OCI-LY7 (cell line): ENCODE measurements at regions not wholly inside any gene's neighbourhood (a gene's known extent, or its start where the extent isn't known, plus 50 kb on each side); places are given as distances from the start of the nearest gene placed in this dataset.

Experiments used
- BruUV-seq: library from RNA; stranded (reverse); fragments of 400-500 nt; replicated peaks from 2 replicates; lab custom pipeline; 2021; lab: Mats Ljungman, UMichigan
- CTCF ChIA-PET: fragments of 300-600 bp; sonication (Branson Sonifier 250); formaldehyde crosslinking; loops from one replicate; lab custom pipeline; 2022; ENCODE audit warnings: antibody characterized with exemption; ENCODE audit not compliant: unreplicated experiment; lab: Charles Lee
- POLR2A ChIA-PET: fragments of 300-600 bp; sonication (Branson Sonifier 250); formaldehyde crosslinking; loops from one replicate; lab custom pipeline; 2022; ENCODE audit warnings: antibody characterized with exemption; lab: Charles Lee
- DNase-seq: peaks from one replicate; pipeline ENCODE4 v3.0.0-alpha.2; 2015; ENCODE audit warnings: low spot score
- H2AFZ ChIP-seq: fragments of 200-600 bp; sonication (generic), shearing (Covaris generic); 2 replicates; pipeline ENCODE4 v1.6.1; 2014; ENCODE audit warnings: mild to moderate bottlenecking, antibody characterized with exemption, low read length, moderate library complexity
- H3K27ac ChIP-seq: fragments of 200-600 bp; sonication (generic); 2 replicates; pipeline ENCODE4 v1.5.1; 2014; ENCODE audit warnings: mixed run types, low read depth, mild to moderate bottlenecking, moderate library complexity, low read length, inconsistent platforms; ENCODE audit not compliant: poor library complexity, severe bottlenecking
- H3K36me3 ChIP-seq: fragments of 200-600 bp; sonication (generic); 2 replicates; pipeline ENCODE4 v1.6.1; 2014; ENCODE audit warnings: mild to moderate bottlenecking, antibody characterized with exemption, low read length, moderate library complexity, mixed read lengths; ENCODE audit not compliant: insufficient read depth
- H3K4me1 ChIP-seq: fragments of 200-600 bp; sonication (generic); 2 replicates; pipeline ENCODE4 v1.5.1; 2014; ENCODE audit warnings: mild to moderate bottlenecking, low read length; ENCODE audit not compliant: insufficient read depth, poor library complexity, severe bottlenecking
- H3K4me2 ChIP-seq: fragments of 200-600 bp; sonication (generic); 2 replicates; pipeline ENCODE4 v1.6.1; 2014; ENCODE audit warnings: mild to moderate bottlenecking, low read length
- H3K4me3 ChIP-seq: fragments of 200-600 bp; sonication (generic); 2 replicates; pipeline ENCODE4 v1.5.1; 2014; ENCODE audit warnings: mild to moderate bottlenecking, low read depth, low read length; ENCODE audit not compliant: poor library complexity, severe bottlenecking
- H3K79me2 ChIP-seq: fragments of 200-600 bp; sonication (generic); 2 replicates; pipeline ENCODE4 v1.6.1; 2016; ENCODE audit warnings: low read depth, mild to moderate bottlenecking, low read length, moderate library complexity, mixed read lengths; ENCODE audit not compliant: insufficient read depth
- H3K9me2 ChIP-seq: fragments of 200-600 bp; sonication (generic); 2 replicates; pipeline ENCODE4 v1.6.1; 2016; ENCODE audit warnings: mild to moderate bottlenecking, low read length, mixed read lengths; ENCODE audit not compliant: insufficient read depth
- H3K9me3 ChIP-seq: fragments of 200-600 bp; sonication (generic); 2 replicates; pipeline ENCODE4 v1.6.1; 2014; ENCODE audit warnings: mild to moderate bottlenecking, mixed run types, low read length, mixed read lengths
- H4K20me1 ChIP-seq: fragments of 200-600 bp; sonication (generic); 2 replicates; pipeline ENCODE4 v1.6.1; 2014; ENCODE audit warnings: mild to moderate bottlenecking, antibody characterized with exemption, low read length, moderate library complexity, mixed read lengths; ENCODE audit not compliant: insufficient read depth
- EZH2phosphoT487 ChIP-seq: fragments of 200-600 bp; sonication (generic); IDR thresholded peaks from 2 replicates; pipeline ENCODE4 v1.6.1; 2018; ENCODE audit warnings: low read depth, borderline replicate concordance, mild to moderate bottlenecking, mixed run types, antibody characterized with exemption, low read length, moderate library complexity, mixed read lengths
- intact Hi-C: fragments of 100-400 bp; cut with micrococcal nuclease; formaldehyde crosslinking; loops from one replicate; pipeline ENCODE4 v1.10.0; 2022; ENCODE audit not compliant: unreplicated experiment
- TF ChIP-seq, protein P1 (sequence below): fragments of 200-600 bp; sonication (generic); conservative IDR thresholded peaks from 2 replicates; pipeline ENCODE4 v1.5.1; 2014; ENCODE audit warnings: mild to moderate bottlenecking, antibody characterized with exemption, low read length, moderate library complexity, mixed read lengths

DNA sequence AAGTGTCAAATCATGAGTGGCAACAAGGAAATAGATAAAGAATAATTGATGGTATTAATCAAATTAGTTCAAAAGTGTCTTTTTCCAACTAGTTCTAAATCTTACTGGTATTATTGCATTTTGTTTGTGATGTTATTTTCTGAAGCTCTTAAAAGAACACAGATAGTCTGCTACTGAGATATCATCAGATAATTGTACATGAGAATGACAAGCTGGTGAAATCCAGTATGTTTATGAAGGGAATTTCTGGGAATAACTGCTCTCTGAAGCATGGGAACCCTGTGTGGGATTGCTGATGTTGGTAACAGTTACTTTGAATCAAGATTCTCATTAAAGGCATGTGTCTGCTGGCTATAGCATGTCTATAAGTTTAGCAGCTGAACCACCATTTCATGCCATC, 190.3 kb upstream of the CDIN1 start:
- TF ChIP-seq EZH2phosphoT487 = no peak
- TF ChIP-seq, protein P1, sequence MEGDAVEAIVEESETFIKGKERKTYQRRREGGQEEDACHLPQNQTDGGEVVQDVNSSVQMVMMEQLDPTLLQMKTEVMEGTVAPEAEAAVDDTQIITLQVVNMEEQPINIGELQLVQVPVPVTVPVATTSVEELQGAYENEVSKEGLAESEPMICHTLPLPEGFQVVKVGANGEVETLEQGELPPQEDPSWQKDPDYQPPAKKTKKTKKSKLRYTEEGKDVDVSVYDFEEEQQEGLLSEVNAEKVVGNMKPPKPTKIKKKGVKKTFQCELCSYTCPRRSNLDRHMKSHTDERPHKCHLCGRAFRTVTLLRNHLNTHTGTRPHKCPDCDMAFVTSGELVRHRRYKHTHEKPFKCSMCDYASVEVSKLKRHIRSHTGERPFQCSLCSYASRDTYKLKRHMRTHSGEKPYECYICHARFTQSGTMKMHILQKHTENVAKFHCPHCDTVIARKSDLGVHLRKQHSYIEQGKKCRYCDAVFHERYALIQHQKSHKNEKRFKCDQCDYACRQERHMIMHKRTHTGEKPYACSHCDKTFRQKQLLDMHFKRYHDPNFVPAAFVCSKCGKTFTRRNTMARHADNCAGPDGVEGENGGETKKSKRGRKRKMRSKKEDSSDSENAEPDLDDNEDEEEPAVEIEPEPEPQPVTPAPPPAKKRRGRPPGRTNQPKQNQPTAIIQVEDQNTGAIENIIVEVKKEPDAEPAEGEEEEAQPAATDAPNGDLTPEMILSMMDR = no peak
- intact Hi-C loops = no loop called here
- Histone ChIP-seq H3K4me1 (no peaks in the 10 kb centered on the region), H2AFZ (no peak overlapping the region), H3K9me3 (no peaks in the 10 kb centered on the region), H3K4me3 (no peak overlapping the region), H4K20me1 (no peaks in the 10 kb centered on the region), H3K79me2 (no peaks in the 10 kb centered on the region), H3K4me2 (no peak overlapping the region), H3K27ac (no peak overlapping the region), H3K36me3 (no peaks in the 10 kb centered on the region), H3K9me2 (no peaks in the 10 kb centered on the region)
- BruUV-seq = no TSS peak
- ChIA-PET CTCF (no interaction called here), POLR2A (interaction anchor here (0.6 to 0.7 kb wide), 2 partner anchors 46 to 1265 kb away, joined by 3 read pairs; no protein-coding TSS in a partner anchor)
- no peak for DNase-seq

DNA sequence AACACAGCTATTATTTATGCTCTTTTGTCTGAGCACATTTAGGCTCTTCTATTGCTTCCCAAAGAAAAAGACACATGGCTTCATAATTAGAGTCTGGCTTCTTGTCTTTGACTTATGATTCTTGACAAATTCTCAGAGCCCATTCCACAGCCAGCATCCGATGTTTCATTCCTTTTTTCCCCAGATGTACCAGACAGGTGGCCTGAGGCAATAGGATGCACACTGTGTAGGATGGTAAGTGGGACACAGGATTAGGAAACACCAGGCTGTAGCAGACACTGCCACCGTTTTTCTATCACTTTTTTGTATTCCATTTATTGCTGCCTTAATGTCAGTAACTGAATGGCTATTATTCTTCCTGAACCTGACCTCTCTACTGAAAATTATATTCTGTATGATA, 188.9 kb upstream of the CDIN1 start:
- H3K4me1 ChIP-seq = no peaks in the 10 kb centered on the region
- H2AFZ ChIP-seq = no peak overlapping the region
- ChIA-PET POLR2A (no interaction called here), CTCF (no interaction called here)
- no peak overlapping the region for H3K27ac ChIP-seq
- no peaks in the 10 kb centered on the region for H3K9me2 ChIP-seq
- no peak overlapping the region for H3K4me3 ChIP-seq
- no peak overlapping the region for H3K4me2 ChIP-seq
- no peak for TF ChIP-seq EZH2phosphoT487
- TF ChIP-seq, protein P1 = no peak
- H4K20me1 ChIP-seq = no peaks in the 10 kb centered on the region
- no peaks in the 10 kb centered on the region for H3K79me2 ChIP-seq
- BruUV-seq = no TSS peak
- DNase-seq = no peak
- intact Hi-C loops = no loop called here
- H3K9me3 ChIP-seq = no peaks in the 10 kb centered on the region
- H3K36me3 ChIP-seq = no peaks in the 10 kb centered on the region

GRCh38 chr15:36392676-36393266, 186.7 kb upstream of the CDIN1 start:
- ChIA-PET CTCF (no interaction called here), POLR2A (interaction anchor here (0.6 kb wide), 1 partner anchor 342 kb away, joined by 4 read pairs; no protein-coding TSS in a partner anchor)
- Histone ChIP-seq H4K20me1 (no peaks in the 10 kb centered on the region), H3K4me1 (no peaks in the 10 kb centered on the region), H3K79me2 (no peaks in the 10 kb centered on the region), H3K4me2 (no peak overlapping the region), H2AFZ (no peak overlapping the region), H3K9me2 (no peaks in the 10 kb centered on the region), H3K27ac (no peak overlapping the region), H3K9me3 (no peaks in the 10 kb centered on the region), H3K4me3 (no peak overlapping the region), H3K36me3 (no peaks in the 10 kb centered on the region)
- BruUV-seq = no TSS peak
- DNase-seq = no peak
- intact Hi-C loops = no loop called here
- TF ChIP-seq, protein P1 = no peak
- no peak for TF ChIP-seq EZH2phosphoT487
